Peyer's patch (tissue), 4 donors: ENCODE measurements at regions not wholly inside any gene's neighbourhood (a gene's known extent, or its start where the extent isn't known, plus 50 kb on each side); places are given as distances from the start of the nearest gene placed in this dataset.

Experiments used
- CTCF ChIP-seq, 6 experiments: fragments of 450-650 bp in 4 of 6; fragments of 200-600 bp in 2 of 6; sonication (generic) in 1 of 6; IDR thresholded peaks; one replicate each; pipeline ENCODE4 v1.5.1; 2017 to 2019; ENCODE audit warnings: antibody characterized with exemption in 6 of 6, mild to moderate bottlenecking in 3 of 6, moderate library complexity in 1 of 6
- POLR2A ChIP-seq, 2 donors: fragments of 450-650 bp; IDR thresholded peaks; one replicate each; pipeline ENCODE4 v1.5.1; 2017; ENCODE audit warnings: antibody characterized with exemption in 2 of 2, mild to moderate bottlenecking in 2 of 2, moderate library complexity in 2 of 2

- TF ChIP-seq CTCF (IDR thresholded peaks at IDR 0.05) (no peak), POLR2A (IDR thresholded peaks at IDR 0.05) (no peak)
Observed at GRCh38 chr2:142188562-142188961, 57.7 kb upstream of the LRP1B start.
